Stimulated activated CD4-positive, alpha-beta T cell treated with anti-CD3 and anti-CD28 coated beads, TNF-alpha, amount 100 ng/mL, for 48 hours (primary cell): ENCODE measurements at regions not wholly inside any gene's neighbourhood (a gene's known extent, or its start where the extent isn't known, plus 50 kb on each side); places are given as distances from the start of the nearest gene placed in this dataset.

ENCODE experiments used
- DNase-seq, 3 donors: peaks; one replicate each; pipeline ENCODE4 v3.0.0-alpha.2; 2020; ENCODE audit warnings: low read depth in 3 of 3

- no peak for DNase-seq
These were observed 934.3 kb downstream of the DIAPH3 start for GRCh38 chr13:59229401-59229800.

GRCh38 chr13:59229861-59230260 is 933.9 kb downstream of the DIAPH3 start:
- DNase-seq: no peak

GRCh38 chr13:59230484-59231264 is 933.1 kb downstream of the DIAPH3 start:
- DNase-seq: no peak

- no peak for DNase-seq
These were observed 927.3 kb downstream of the DIAPH3 start for GRCh38 chr13:59236309-59236919.

- no peak for DNase-seq
These were observed 926.8 kb downstream of the DIAPH3 start for GRCh38 chr13:59236944-59237343.

GRCh38 chr13:59247171-59247570 is 916.6 kb downstream of the DIAPH3 start:
- no peak for DNase-seq

GRCh38 chr13:59250336-59251189 is 913.2 kb downstream of the DIAPH3 start:
- DNase-seq: no peak

GRCh38 chr13:59259165-59260000 is 904.3 kb downstream of the DIAPH3 start:
- DNase-seq: no peak

- DNase-seq: no peak
These were observed 901.7 kb downstream of the DIAPH3 start for GRCh38 chr13:59261928-59262488.

GRCh38 chr13:59263531-59263930 is 900.2 kb downstream of the DIAPH3 start:
- DNase-seq: no peak

- DNase-seq: no peak
These were observed 897.2 kb downstream of the DIAPH3 start for GRCh38 chr13:59266478-59267063.

GRCh38 chr13:59269476-59269875 is 894.3 kb downstream of the DIAPH3 start:
- no peak for DNase-seq

- no peak for DNase-seq
These were observed 893.4 kb downstream of the DIAPH3 start for GRCh38 chr13:59270327-59270726.

GRCh38 chr13:59274958-59275727 is 888.6 kb downstream of the DIAPH3 start:
- no peak for DNase-seq

- DNase-seq: no peak
These were observed 887.3 kb downstream of the DIAPH3 start for GRCh38 chr13:59276436-59276835.

GRCh38 chr13:59277106-59277505 is 886.6 kb downstream of the DIAPH3 start:
- no peak for DNase-seq

GRCh38 chr13:59279028-59279427 is 884.7 kb downstream of the DIAPH3 start:
- no peak for DNase-seq

- no peak for DNase-seq
These were observed 884.2 kb downstream of the DIAPH3 start for GRCh38 chr13:59279576-59279975.

- no peak for DNase-seq
These were observed 883.4 kb downstream of the DIAPH3 start for GRCh38 chr13:59280297-59280696.

- DNase-seq: no peak
These were observed 882.3 kb downstream of the DIAPH3 start for GRCh38 chr13:59281453-59281852.
